Esophagus muscularis mucosa (tissue), 4 donors: ENCODE measurements at regions not wholly inside any gene's neighbourhood (a gene's known extent, or its start where the extent isn't known, plus 50 kb on each side); places are given as distances from the start of the nearest gene placed in this dataset.

Experiments
- EP300 ChIP-seq: sonication (generic); formaldehyde crosslinking; IDR thresholded peaks from one replicate; pipeline ENCODE4 v1.6.1; 2017; ENCODE audit warnings: antibody characterized with exemption
- POLR2A ChIP-seq: fragments of 450-650 bp; IDR thresholded peaks from one replicate; pipeline ENCODE4 v1.6.1; 2017; ENCODE audit warnings: antibody characterized with exemption, moderate library complexity, mild to moderate bottlenecking, low read depth
- TF ChIP-seq, protein P1 (sequence below), 3 experiments: fragments of 200-600 bp in 2 of 3; fragments of 450-650 bp in 1 of 3; sonication (generic) in 2 of 3; IDR thresholded peaks; one replicate each; pipeline ENCODE4 v1.5.1; 2017 to 2019; ENCODE audit warnings: antibody characterized with exemption in 3 of 3, mild to moderate bottlenecking in 2 of 3, moderate library complexity in 1 of 3

DNA sequence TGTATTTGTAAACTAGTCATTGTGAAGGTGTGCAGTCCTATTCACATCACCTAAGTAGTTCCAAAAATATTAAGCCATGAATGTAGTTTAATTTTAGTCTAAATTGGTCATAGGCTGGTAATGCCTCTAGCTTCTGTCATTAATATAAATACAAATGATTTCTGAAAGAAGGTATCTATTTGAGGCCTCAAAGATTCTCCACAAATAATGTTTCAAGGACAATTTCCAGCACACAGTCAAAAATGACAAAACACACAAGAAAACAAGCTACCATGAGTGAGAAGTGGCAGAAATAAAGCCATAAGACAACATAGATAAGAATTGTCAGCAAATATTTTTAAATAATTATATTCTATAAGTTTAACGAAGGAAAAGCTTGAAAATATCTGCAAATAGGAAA, 66.7 kb upstream of the PDK4 start:
- TF ChIP-seq EP300 (no peak), POLR2A (no peak)
- TF ChIP-seq, protein P1, sequence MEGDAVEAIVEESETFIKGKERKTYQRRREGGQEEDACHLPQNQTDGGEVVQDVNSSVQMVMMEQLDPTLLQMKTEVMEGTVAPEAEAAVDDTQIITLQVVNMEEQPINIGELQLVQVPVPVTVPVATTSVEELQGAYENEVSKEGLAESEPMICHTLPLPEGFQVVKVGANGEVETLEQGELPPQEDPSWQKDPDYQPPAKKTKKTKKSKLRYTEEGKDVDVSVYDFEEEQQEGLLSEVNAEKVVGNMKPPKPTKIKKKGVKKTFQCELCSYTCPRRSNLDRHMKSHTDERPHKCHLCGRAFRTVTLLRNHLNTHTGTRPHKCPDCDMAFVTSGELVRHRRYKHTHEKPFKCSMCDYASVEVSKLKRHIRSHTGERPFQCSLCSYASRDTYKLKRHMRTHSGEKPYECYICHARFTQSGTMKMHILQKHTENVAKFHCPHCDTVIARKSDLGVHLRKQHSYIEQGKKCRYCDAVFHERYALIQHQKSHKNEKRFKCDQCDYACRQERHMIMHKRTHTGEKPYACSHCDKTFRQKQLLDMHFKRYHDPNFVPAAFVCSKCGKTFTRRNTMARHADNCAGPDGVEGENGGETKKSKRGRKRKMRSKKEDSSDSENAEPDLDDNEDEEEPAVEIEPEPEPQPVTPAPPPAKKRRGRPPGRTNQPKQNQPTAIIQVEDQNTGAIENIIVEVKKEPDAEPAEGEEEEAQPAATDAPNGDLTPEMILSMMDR (IDR thresholded peaks at IDR 0.05), result no peak
